Glutamatergic neuron (in vitro differentiated cells): ENCODE measurements at regions not wholly inside any gene's neighbourhood (a gene's known extent, or its start where the extent isn't known, plus 50 kb on each side); places are given as distances from the start of the nearest gene placed in this dataset.
A peak's percentile ranks its signal among the peaks of the same experiment; 100 is the strongest.

Experiments used
- DNase-seq: peaks from one replicate; pipeline ENCODE4 v3.0.0; 2022
- H3K27ac Mint-ChIP-seq: one replicate; pipeline ENCODE4 v1.8.0; 2020; ENCODE audit warnings: mild to moderate bottlenecking, mixed read lengths, inconsistent platforms; ENCODE audit not compliant: unreplicated experiment
- H3K27me3 Mint-ChIP-seq: one replicate; pipeline ENCODE4 v1.8.0; 2020; ENCODE audit warnings: mild to moderate bottlenecking, moderate library complexity, mixed read lengths, inconsistent platforms; ENCODE audit not compliant: unreplicated experiment
- H3K36me3 Mint-ChIP-seq: one replicate; pipeline ENCODE4 v1.8.0; 2020; ENCODE audit warnings: mild to moderate bottlenecking, mixed read lengths, inconsistent platforms; ENCODE audit not compliant: unreplicated experiment
- H3K4me1 Mint-ChIP-seq: one replicate; pipeline ENCODE4 v1.8.0; 2020; ENCODE audit warnings: mild to moderate bottlenecking, low read depth, mixed read lengths, inconsistent platforms; ENCODE audit not compliant: unreplicated experiment
- H3K4me3 Mint-ChIP-seq: one replicate; pipeline ENCODE4 v1.8.0; 2020; ENCODE audit warnings: mild to moderate bottlenecking, mixed read lengths, inconsistent platforms; ENCODE audit not compliant: unreplicated experiment
- H3K9me3 Mint-ChIP-seq: one replicate; pipeline ENCODE4 v1.8.0; 2020; ENCODE audit warnings: mild to moderate bottlenecking, moderate library complexity, mixed read lengths, inconsistent platforms; ENCODE audit not compliant: unreplicated experiment
- TF ChIP-seq, protein P1 (sequence below): fragments of 200-600 bp; sonication (generic); IDR thresholded peaks from one replicate; pipeline ENCODE4 v1.5.0; 2021; ENCODE audit not compliant: partially characterized antibody, unreplicated experiment

DNA sequence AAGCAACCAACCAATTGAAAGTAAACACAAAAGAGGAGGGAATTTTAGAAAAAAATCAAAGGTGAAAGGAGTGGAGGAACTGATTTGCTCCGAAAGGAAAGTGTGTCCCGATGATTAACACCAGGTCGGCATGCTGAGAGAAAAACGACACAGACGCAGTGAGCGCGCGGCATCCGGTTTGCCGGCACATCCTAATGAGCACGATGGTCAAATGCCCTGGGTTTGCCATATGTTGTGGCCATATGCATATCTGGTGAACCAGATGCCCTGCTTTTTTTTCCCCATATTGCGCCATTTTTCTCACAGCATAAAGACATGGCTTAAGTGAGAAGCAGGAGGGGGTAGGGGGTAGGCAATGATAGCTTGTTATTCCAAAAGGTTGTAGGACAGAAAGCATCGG is 626.7 kb downstream of the BCL11A start:
- Mint-ChIP-seq H3K27ac (peak overlapping the region; percentile 91), H3K36me3 (no peaks in the 10 kb centered on the region), H3K27me3 (peaks cover 11% of the 10 kb centered on the region), H3K9me3 (peaks cover 18% of the 10 kb centered on the region), H3K4me1 (peaks cover 47% of the 10 kb centered on the region), H3K4me3 (peak overlapping the region; percentile 2)
- TF ChIP-seq, protein P1, sequence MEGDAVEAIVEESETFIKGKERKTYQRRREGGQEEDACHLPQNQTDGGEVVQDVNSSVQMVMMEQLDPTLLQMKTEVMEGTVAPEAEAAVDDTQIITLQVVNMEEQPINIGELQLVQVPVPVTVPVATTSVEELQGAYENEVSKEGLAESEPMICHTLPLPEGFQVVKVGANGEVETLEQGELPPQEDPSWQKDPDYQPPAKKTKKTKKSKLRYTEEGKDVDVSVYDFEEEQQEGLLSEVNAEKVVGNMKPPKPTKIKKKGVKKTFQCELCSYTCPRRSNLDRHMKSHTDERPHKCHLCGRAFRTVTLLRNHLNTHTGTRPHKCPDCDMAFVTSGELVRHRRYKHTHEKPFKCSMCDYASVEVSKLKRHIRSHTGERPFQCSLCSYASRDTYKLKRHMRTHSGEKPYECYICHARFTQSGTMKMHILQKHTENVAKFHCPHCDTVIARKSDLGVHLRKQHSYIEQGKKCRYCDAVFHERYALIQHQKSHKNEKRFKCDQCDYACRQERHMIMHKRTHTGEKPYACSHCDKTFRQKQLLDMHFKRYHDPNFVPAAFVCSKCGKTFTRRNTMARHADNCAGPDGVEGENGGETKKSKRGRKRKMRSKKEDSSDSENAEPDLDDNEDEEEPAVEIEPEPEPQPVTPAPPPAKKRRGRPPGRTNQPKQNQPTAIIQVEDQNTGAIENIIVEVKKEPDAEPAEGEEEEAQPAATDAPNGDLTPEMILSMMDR: no peak
- DNase-seq: peak; percentile 63

DNA sequence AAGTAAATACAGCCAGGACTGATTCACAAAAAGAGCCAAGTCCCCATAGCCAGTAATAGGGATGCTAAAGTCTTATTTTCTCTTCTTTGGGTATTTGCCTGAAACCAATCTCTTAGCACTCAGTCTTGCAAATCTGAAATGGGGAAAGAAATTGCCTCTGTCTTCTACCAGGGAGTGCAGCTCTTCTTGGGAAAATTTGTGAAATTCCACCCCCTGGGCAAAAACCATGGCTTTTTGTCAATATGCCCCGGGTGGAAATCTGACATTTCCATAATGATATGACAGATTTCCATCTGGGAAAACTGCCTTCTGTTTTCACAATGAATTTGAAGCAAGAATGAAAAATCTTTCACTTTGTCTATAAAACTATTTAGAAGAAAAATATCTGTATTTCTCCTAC is 628.1 kb downstream of the BCL11A start:
- Mint-ChIP-seq H3K4me1 (peaks cover 54% of the 10 kb centered on the region), H3K9me3 (peaks cover 18% of the 10 kb centered on the region), H3K27ac (peak overlapping the region; percentile 91), H3K4me3 (no peak overlapping the region), H3K27me3 (peaks cover 11% of the 10 kb centered on the region), H3K36me3 (no peaks in the 10 kb centered on the region)
- no peak for DNase-seq
- TF ChIP-seq, protein P1: no peak

DNA sequence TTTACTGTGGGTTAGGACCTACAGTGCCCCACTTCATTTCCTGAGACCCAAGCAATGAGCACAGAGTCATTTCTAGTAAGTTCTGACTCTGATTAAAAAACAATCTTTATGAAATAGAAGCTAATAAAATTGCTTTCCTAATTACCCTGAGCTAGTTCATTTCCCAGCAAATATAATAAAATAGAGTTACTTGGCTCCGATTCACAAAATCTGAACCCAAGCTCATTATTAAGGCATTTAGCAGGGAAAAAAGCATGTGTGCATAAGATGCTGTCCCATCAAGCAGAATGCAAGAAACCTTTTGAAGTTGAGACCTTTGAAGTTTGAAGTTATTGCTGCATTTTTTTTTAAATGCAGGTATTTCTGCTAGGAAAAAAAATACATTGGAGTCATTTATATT is 629.1 kb downstream of the BCL11A start:
- H3K4me3 Mint-ChIP-seq: no peak overlapping the region
- DNase-seq: no peak
- TF ChIP-seq, protein P1: no peak
- no peaks in the 10 kb centered on the region for H3K36me3 Mint-ChIP-seq
- H3K9me3 Mint-ChIP-seq: peaks cover 18% of the 10 kb centered on the region
- H3K27ac Mint-ChIP-seq: peak overlapping the region; percentile 30
- peaks cover 11% of the 10 kb centered on the region for H3K27me3 Mint-ChIP-seq
- H3K4me1 Mint-ChIP-seq: peaks cover 59% of the 10 kb centered on the region

DNA sequence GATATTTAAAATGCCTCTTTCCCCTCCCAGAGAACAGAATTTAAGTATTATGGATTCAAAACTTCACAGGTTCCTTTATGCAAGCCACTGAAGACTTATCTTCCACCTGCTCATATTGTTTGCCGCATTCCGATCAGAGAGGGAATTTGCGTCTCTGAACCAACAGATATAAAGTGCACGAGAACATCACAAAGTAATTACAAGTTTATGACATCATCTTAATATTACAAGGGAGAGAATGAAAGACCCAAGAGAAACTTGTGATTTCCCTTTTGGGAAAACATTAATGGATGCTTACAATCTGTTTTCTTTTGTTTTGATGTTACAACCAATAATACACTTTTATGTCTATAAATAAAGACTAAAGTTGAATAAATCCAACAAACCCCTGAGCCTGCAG is 631.0 kb downstream of the BCL11A start:
- no peaks in the 10 kb centered on the region for H3K36me3 Mint-ChIP-seq
- no peak overlapping the region for H3K4me3 Mint-ChIP-seq
- TF ChIP-seq, protein P1: no peak
- peaks cover 11% of the 10 kb centered on the region for H3K27me3 Mint-ChIP-seq
- DNase-seq: no peak
- no peak overlapping the region for H3K27ac Mint-ChIP-seq
- H3K4me1 Mint-ChIP-seq: peaks cover 63% of the 10 kb centered on the region
- H3K9me3 Mint-ChIP-seq: peaks cover 16% of the 10 kb centered on the region

DNA sequence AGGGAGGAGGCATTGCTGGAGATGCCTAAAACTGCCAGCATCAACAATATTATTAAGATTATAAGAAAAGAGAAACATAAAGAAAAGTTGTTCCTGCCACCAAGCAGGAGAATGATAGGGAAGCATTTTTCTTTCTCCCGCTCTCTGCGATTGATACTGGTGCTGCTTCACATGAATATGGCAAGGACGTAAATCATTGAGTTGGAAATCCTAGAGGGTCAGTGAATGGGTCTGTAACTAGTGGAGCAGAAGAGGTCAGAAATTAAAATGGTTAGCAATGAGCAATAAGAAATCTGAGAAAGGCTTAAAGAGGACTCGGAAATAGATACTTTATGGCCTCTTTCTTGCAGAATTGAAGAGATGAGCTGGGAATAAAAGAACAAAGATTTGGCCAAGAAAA is 631.7 kb downstream of the BCL11A start:
- Mint-ChIP-seq H3K27me3 (peaks cover 9% of the 10 kb centered on the region), H3K4me3 (no peak overlapping the region), H3K4me1 (peaks cover 57% of the 10 kb centered on the region), H3K27ac (no peak overlapping the region), H3K36me3 (no peaks in the 10 kb centered on the region), H3K9me3 (peaks cover 10% of the 10 kb centered on the region)
- no peak for DNase-seq
- TF ChIP-seq, protein P1: no peak
